Ectodermal cell (in vitro differentiated cells): ENCODE measurements at regions not wholly inside any gene's neighbourhood (a gene's known extent, or its start where the extent isn't known, plus 50 kb on each side); places are given as distances from the start of the nearest gene placed in this dataset.

ENCODE experiments used
- H3K27ac ChIP-seq: 2 replicates; pipeline ENCODE4 v1.7.0; 2013; ENCODE audit warnings: mild to moderate bottlenecking, low read depth, low read length; ENCODE audit not compliant: insufficient read depth, poor library complexity, severe bottlenecking
- H3K27me3 ChIP-seq: 2 replicates; pipeline ENCODE4 v1.7.0; 2013; ENCODE audit warnings: mild to moderate bottlenecking, low read length; ENCODE audit not compliant: insufficient read depth, control insufficient read depth, poor library complexity, severe bottlenecking
- H3K36me3 ChIP-seq: one replicate; pipeline ENCODE4 v1.7.0; 2013; ENCODE audit warnings: low read length; ENCODE audit not compliant: control insufficient read depth, insufficient read depth
- H3K4me1 ChIP-seq: one replicate; pipeline ENCODE4 v1.7.0; 2013; ENCODE audit warnings: low read length; ENCODE audit not compliant: control insufficient read depth, insufficient read depth
- H3K4me3 ChIP-seq: 2 replicates; pipeline ENCODE4 v1.7.0; 2013; ENCODE audit warnings: low read depth, low read length, control low read depth; ENCODE audit not compliant: insufficient read depth
- H3K9me3 ChIP-seq: 2 replicates; pipeline ENCODE4 v1.7.0; 2013; ENCODE audit warnings: mild to moderate bottlenecking, low read length, moderate library complexity; ENCODE audit not compliant: control insufficient read depth
- WGBS, 2 experiments: methylation state at CpG; one replicate each; pipeline ENCODE4 v1.1.7; 2013; ENCODE audit warnings: missing lambda C conversion rate in 2 of 2; 5-methylcytosine and 5-hydroxymethylcytosine counted together

GRCh38 chr10:8187171-8187666 lies 132.7 kb downstream of the GATA3 start:
- H3K27ac ChIP-seq: no peak overlapping the region
- no peak overlapping the region for H3K4me3 ChIP-seq
- WGBS, 2 experiments: 95 to 99% methylated on average over 3 of the region's 3 CpGs
- no peaks in the 10 kb centered on the region for H3K27me3 ChIP-seq
- no peaks in the 10 kb centered on the region for H3K9me3 ChIP-seq
- H3K4me1 ChIP-seq: no peaks in the 10 kb centered on the region
- H3K36me3 ChIP-seq: no peaks in the 10 kb centered on the region

DNA sequence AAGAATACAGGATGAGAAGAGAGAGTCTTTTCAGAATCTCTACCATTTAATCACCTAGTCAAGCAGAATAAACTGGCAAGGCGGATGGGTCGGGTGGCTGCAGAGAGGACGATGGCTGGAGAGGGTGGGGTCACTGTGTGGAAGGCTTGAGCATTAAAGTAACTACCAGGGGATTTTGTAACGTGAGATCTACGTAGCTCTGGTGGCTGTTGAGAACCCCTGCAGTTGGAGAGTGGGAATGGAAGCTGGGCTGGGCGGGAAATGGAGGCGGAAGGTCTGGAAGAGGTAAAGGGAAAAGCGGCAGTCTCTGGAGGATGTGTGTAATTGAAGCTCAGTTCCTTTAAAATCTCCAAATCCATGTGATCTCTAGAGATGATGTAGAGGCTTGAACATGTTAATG lies 135.0 kb downstream of the GATA3 start:
- Histone ChIP-seq H3K9me3 (no peaks in the 10 kb centered on the region), H3K27ac (no peak overlapping the region), H3K27me3 (no peaks in the 10 kb centered on the region), H3K36me3 (no peaks in the 10 kb centered on the region), H3K4me3 (no peak overlapping the region), H3K4me1 (no peaks in the 10 kb centered on the region)
- 73 to 74% methylated on average over 8 of the region's 8 CpGs for WGBS, 2 experiments

DNA sequence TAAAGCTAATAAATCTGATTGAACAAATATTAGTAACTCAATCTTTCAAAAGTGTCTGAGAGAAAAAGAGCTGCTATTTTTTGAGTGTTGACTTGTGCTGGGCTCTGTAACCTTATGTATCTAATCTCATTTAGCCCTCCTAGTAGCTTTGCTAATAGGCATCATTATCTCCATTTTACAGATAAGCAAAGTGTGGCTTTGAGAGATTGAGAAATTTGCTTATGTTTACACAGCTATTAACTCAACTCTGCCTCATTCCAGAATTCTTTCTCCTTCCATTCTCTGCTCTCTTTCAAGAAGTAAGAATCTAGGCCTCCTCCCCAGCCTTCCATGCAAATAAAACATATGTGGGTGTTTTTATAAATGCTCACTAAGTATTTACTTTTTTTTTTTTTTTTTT lies 137.8 kb downstream of the GATA3 start:
- H3K27me3 ChIP-seq: no peaks in the 10 kb centered on the region
- H3K27ac ChIP-seq: no peak overlapping the region
- no peaks in the 10 kb centered on the region for H3K9me3 ChIP-seq
- H3K4me3 ChIP-seq: no peak overlapping the region
- H3K36me3 ChIP-seq: no peaks in the 10 kb centered on the region
- H3K4me1 ChIP-seq: no peaks in the 10 kb centered on the region

DNA sequence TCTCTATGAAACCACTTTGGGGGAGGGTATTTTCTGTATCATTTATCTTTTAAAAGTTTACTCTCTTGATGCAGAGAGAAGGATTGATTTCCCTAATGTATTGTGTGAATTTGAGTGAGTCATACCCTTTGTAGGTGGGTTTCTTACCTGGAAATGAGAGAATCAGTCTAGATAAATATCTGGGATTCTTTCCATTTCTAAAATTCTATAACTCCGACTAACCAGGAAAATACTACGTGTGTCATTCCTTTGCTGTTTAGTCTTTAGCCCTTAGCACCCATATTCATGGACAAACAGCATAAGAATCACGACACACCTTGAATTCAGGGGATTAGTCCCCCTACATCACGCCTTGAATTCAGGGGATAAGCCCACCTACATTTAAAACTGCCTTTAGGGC lies 139.1 kb downstream of the GATA3 start:
- H3K36me3 ChIP-seq: no peaks in the 10 kb centered on the region
- 83 to 85% methylated on average over 4 of the region's 4 CpGs for WGBS, 2 experiments
- H3K27ac ChIP-seq: no peak overlapping the region
- H3K4me3 ChIP-seq: no peak overlapping the region
- no peaks in the 10 kb centered on the region for H3K4me1 ChIP-seq
- H3K9me3 ChIP-seq: no peaks in the 10 kb centered on the region
- no peaks in the 10 kb centered on the region for H3K27me3 ChIP-seq

- Histone ChIP-seq H3K4me1 (no peaks in the 10 kb centered on the region), H3K27me3 (no peaks in the 10 kb centered on the region), H3K36me3 (no peaks in the 10 kb centered on the region), H3K9me3 (no peaks in the 10 kb centered on the region), H3K4me3 (no peak overlapping the region), H3K27ac (no peak overlapping the region)
- 95% methylated on average over 7 of the region's 7 CpGs for WGBS, 2 experiments
These were observed 139.6 kb downstream of the GATA3 start for GRCh38 chr10:8194050-8194449.

DNA sequence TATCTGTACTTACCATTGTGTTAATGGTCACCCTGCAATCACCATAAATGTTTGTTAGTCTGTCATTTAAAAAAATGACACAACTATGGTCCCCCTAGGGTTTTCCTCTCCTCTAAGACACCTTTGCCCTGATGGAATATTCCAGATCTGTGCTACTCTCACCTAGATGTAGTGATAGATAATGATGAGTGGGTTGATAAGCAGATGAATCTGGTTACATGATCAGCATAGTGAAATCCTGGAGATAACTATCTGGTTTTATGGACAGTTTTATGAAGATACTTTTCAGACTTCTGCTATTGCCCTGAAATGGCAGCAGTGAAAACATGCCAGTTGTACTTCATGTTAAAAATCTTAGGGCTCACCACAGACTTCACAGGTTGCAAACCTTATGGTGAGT lies 152.4 kb downstream of the GATA3 start:
- Histone ChIP-seq H3K36me3 (no peaks in the 10 kb centered on the region), H3K27ac (no peak overlapping the region), H3K4me3 (no peak overlapping the region), H3K9me3 (no peaks in the 10 kb centered on the region), H3K4me1 (no peaks in the 10 kb centered on the region), H3K27me3 (no peaks in the 10 kb centered on the region)

DNA sequence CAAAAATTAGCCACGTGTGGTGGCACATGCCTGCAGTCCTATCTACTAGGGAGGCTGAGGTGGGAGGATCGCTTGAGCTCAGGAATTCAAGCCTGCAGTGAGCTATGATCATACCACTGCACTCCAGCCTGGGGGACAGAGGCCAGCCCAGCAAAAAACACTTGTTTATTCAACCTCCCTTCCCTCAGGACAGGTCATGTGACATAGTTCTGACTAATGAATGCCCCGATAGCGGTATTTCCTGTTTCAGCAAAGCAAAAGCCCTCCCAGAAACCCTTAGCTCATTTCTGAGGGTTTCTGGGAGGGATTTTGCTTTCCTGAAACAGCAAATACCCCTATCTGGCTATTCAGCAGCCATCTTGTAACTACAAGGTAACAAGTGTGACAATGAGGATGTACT lies 157.1 kb downstream of the GATA3 start:
- Histone ChIP-seq H3K4me1 (no peaks in the 10 kb centered on the region), H3K27ac (no peak overlapping the region), H3K36me3 (no peaks in the 10 kb centered on the region), H3K9me3 (no peaks in the 10 kb centered on the region), H3K27me3 (no peaks in the 10 kb centered on the region), H3K4me3 (no peak overlapping the region)
- WGBS, 2 experiments: 85 to 97% methylated on average over 4 of the region's 4 CpGs

DNA sequence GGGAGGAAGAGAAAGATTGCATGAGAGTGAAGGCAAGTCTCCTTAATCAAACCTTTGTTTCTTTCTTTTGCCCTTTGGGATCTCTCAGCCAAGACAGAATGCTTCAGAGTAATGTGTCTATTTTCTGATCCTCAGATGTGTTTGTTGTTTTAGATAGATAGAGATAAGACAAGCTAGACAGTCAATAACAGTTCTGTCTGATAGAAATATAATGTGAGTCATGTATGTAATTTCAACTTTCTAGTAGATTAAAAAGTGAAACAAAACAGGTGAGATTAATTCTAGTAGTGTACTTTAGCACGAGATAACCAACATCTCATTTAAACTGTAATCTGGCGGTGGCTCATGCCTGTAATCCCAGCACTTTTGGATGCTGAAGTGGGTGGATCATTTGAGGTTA lies 159.2 kb downstream of the GATA3 start:
- no peak overlapping the region for H3K27ac ChIP-seq
- no peaks in the 10 kb centered on the region for H3K4me1 ChIP-seq
- H3K27me3 ChIP-seq: no peaks in the 10 kb centered on the region
- WGBS, 2 experiments: 88 to 97% methylated on average over 2 of the region's 2 CpGs
- H3K4me3 ChIP-seq: no peak overlapping the region
- no peaks in the 10 kb centered on the region for H3K9me3 ChIP-seq
- H3K36me3 ChIP-seq: no peaks in the 10 kb centered on the region

DNA sequence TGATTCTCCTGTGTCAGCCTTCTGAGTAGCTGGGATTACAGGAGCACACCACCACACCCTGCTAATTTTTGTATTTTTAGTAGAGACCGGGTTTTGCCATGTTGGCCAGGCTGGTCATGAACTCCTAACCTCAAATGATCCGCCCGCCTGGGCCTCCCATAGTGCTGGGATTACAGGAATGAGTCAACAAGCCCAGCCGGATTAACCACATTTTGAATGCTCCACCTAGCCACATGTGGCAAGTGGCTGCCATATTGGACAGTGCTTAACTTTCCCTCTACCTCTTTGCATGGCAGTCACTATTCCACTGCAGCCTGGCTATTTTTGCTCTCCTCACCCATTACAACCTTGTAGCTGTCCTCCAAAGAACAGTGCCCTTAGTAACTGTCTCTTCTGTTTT lies 160.1 kb downstream of the GATA3 start:
- H3K4me1 ChIP-seq: no peaks in the 10 kb centered on the region
- no peak overlapping the region for H3K27ac ChIP-seq
- no peak overlapping the region for H3K4me3 ChIP-seq
- 93% methylated on average over 4 of the region's 4 CpGs for WGBS, 2 experiments
- H3K9me3 ChIP-seq: no peaks in the 10 kb centered on the region
- H3K36me3 ChIP-seq: no peaks in the 10 kb centered on the region
- no peaks in the 10 kb centered on the region for H3K27me3 ChIP-seq

GRCh38 chr10:8216893-8217292 lies 162.4 kb downstream of the GATA3 start:
- no peaks in the 10 kb centered on the region for H3K9me3 ChIP-seq
- H3K27ac ChIP-seq: no peak overlapping the region
- no peaks in the 10 kb centered on the region for H3K27me3 ChIP-seq
- H3K36me3 ChIP-seq: no peaks in the 10 kb centered on the region
- no peak overlapping the region for H3K4me3 ChIP-seq
- H3K4me1 ChIP-seq: no peaks in the 10 kb centered on the region

DNA sequence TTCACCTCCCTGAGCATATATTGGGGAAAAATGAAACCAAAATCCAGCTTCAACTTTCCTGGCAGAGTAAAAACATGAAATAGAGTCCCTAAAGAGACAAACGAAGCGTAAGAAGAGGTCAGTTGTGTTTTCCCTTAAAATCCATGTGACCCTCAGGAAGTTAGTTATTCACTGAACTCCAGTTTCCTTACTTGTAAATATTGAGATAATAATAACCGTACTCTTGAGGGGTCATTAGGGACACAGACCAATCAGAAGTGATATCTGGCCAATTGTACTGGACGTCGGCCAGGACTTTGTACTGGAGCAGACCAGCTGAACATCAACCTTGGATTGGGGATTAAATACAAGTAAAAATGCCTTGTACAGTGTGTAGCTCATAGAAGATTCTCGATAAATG lies 167.0 kb downstream of the GATA3 start:
- Histone ChIP-seq H3K27me3 (no peaks in the 10 kb centered on the region), H3K36me3 (no peaks in the 10 kb centered on the region)
- WGBS, 2 experiments: 95% methylated on average over 6 of the region's 6 CpGs

More for the DNA sequence above, 167.0 kb downstream of the GATA3 start:
- Histone ChIP-seq H3K27ac (no peak overlapping the region), H3K4me3 (no peak overlapping the region), H3K4me1 (no peaks in the 10 kb centered on the region), H3K9me3 (no peaks in the 10 kb centered on the region)
